AG10803 (cell line): ENCODE measurements at regions not wholly inside any gene's neighbourhood (a gene's known extent, or its start where the extent isn't known, plus 50 kb on each side); places are given as distances from the start of the nearest gene placed in this dataset.

Source experiments
- DNase-seq: peaks from one replicate; pipeline ENCODE4 v3.0.0; 2010; ENCODE audit warnings: low read depth
- H3K4me3 ChIP-seq: 2 replicates; pipeline ENCODE4 v1.5.1; 2011; ENCODE audit warnings: mild to moderate bottlenecking, low read length, control low read depth
- TF ChIP-seq, protein P1 (sequence below): conservative IDR thresholded peaks from 2 replicates; pipeline ENCODE4 v1.5.1; 2011; ENCODE audit warnings: mild to moderate bottlenecking, low read length, control low read depth, inconsistent platforms

DNA sequence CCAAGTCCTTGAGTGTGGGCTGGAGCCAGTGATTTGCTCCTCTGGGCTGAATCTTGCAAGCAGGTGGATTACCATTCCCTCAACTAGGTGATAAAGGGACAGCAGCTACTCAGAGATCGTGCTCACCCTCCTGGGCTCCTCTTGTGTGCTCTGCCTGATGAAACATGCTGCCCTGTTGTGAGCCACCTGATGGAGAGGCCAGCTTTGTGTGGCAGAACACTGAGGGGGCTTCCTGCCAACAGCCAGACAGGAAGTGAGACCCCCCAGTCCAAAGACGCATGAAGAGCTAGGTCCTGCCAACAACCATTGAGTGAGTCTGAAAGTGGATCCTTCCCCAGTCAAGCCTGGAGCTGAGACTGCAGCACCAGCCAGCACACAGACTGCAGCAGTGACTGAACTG, 106.4 kb upstream of the IRX2 start:
- H3K4me3 ChIP-seq: no peak overlapping the region
- no peak for DNase-seq
- TF ChIP-seq, protein P1, sequence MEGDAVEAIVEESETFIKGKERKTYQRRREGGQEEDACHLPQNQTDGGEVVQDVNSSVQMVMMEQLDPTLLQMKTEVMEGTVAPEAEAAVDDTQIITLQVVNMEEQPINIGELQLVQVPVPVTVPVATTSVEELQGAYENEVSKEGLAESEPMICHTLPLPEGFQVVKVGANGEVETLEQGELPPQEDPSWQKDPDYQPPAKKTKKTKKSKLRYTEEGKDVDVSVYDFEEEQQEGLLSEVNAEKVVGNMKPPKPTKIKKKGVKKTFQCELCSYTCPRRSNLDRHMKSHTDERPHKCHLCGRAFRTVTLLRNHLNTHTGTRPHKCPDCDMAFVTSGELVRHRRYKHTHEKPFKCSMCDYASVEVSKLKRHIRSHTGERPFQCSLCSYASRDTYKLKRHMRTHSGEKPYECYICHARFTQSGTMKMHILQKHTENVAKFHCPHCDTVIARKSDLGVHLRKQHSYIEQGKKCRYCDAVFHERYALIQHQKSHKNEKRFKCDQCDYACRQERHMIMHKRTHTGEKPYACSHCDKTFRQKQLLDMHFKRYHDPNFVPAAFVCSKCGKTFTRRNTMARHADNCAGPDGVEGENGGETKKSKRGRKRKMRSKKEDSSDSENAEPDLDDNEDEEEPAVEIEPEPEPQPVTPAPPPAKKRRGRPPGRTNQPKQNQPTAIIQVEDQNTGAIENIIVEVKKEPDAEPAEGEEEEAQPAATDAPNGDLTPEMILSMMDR: no peak

- TF ChIP-seq, protein P1: no peak
- no peak overlapping the region for H3K4me3 ChIP-seq
- no peak for DNase-seq
These were observed 104.7 kb upstream of the IRX2 start for GRCh38 chr5:2856206-2856605.

- DNase-seq: no peak
- no peak overlapping the region for H3K4me3 ChIP-seq
- TF ChIP-seq, protein P1: no peak
These were observed 101.0 kb upstream of the IRX2 start for GRCh38 chr5:2852446-2852845.

GRCh38 chr5:2851895-2852294, 100.4 kb upstream of the IRX2 start:
- TF ChIP-seq, protein P1: no peak
- H3K4me3 ChIP-seq: no peak overlapping the region
- DNase-seq: no peak

- TF ChIP-seq, protein P1: no peak
- no peak for DNase-seq
- H3K4me3 ChIP-seq: no peak overlapping the region
These were observed 98.0 kb upstream of the IRX2 start for GRCh38 chr5:2849429-2849828.

DNA sequence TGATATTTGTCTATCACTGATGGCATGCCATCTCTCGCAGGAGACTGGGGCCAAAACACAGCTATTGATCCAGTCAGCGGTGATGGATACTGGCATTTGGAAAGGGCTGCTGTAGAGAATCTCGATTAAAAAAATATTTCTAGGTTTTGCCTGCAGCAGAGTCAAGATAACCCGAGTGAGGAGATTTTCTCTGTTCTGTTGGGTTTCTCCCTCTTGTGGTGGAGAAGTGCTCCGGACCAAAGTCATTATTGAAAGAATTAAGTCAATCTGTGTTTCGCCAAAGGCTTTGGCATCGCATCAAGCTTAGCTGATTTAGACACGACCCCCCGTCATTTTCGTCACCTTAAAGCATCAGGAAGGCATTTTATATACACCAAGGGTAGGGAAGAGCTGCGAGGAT, 97.1 kb upstream of the IRX2 start:
- no peak for DNase-seq
- TF ChIP-seq, protein P1: peak; percentile 31
- H3K4me3 ChIP-seq: no peak overlapping the region

GRCh38 chr5:2847608-2848007, 96.1 kb upstream of the IRX2 start:
- H3K4me3 ChIP-seq: no peak overlapping the region
- no peak for DNase-seq
- TF ChIP-seq, protein P1: no peak
